ENCODE measurements at regions not wholly inside any gene's neighbourhood (a gene's known extent, or its start where the extent isn't known, plus 50 kb on each side); places are given as distances from the start of the nearest gene placed in this dataset.
A peak's percentile ranks its signal among the peaks of the same experiment; 100 is the strongest.

GRCh38 chr3:159609625-159610024 is 379.0 kb upstream of the IL12A start:
- no peak for DNase-seq (ENCODE audit: low read depth, low spot score)

DNA sequence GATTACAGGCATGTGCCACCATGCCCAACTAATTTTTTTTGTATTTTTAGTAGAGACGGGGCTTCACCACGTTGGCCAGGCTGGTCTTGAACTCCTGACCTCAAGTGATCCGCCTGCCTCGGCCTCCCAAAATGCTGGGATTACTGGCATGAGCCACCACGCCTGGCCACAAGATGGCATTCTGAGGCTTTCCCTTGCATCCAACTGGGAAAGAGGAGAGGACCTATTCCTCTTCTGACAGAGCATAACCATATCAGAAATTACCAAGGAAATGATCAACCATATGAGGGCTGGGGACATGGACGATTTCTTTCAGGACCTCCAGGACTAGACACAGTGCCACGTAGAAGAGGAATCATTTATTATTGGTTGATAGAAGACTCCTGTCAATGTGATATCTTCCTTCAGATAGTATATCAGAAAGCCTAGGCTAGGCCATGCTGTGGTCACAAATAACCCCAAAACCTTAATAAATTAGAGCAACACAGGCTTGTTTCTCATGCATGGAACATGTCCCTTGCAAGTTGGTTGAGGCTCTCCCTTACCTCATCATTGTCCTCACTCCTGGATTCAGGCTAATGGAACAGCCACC is 372.3 kb upstream of the IL12A start:
- DNase-seq (ENCODE audit: low read depth, low spot score) = peak; percentile 48

DNA sequence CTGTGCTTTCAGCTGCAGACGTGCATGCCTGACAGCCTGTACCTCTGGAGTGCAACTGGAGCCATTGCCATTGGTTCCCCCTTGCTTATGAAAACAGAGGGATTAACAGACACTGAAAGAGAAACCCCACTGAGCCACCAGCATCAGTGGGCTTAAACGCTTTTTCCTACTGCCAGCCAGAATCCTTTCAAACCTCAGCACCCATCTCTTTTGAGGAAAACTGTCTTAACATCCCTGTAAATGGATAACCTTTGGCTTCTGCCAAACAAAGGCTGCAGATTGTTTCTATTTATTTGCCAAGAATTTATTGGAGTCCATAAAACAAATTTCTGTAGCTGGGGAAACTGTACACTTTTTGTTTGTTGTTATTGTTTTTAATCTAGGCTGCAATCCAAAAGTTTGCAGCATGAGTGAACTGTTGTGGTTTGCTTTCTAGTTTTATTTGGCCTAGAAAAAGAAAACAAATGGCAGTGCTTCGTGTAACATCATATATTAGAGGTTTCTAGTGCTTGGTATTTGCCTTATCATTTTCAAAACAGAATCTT is 369.2 kb upstream of the IL12A start:
- DNase-seq (ENCODE audit: low read depth, low spot score) = peak; percentile 16

DNA sequence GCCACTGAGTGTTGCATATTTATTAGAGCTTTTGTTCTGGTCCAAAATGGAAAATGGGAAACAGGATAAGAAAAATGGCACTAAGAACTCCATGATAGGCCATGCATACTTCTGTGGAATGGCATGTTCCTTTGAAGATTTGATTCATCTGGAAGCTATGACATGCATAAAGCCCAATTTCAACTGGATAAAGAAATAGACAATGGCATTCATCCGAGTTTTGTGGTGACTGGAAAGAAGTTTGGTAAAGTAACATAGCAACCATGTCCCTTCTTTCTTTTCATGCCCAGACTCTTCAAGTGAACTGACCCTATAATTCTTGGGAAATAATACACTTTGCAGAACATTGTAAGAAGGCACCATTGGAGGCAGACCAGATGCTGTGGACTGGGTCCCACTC is 368.4 kb upstream of the IL12A start:
- no peak for DNase-seq (ENCODE audit: low read depth, low spot score)

- no peak for DNase-seq (ENCODE audit: low read depth, low spot score)
These were observed 367.8 kb upstream of the IL12A start for GRCh38 chr3:159620873-159621272.

- DNase-seq (ENCODE audit: low read depth, low spot score) = no peak
These were observed 364.0 kb upstream of the IL12A start for GRCh38 chr3:159624616-159625015.

GRCh38 chr3:159625594-159625993 is 363.0 kb upstream of the IL12A start:
- DNase-seq (ENCODE audit: low read depth, low spot score) = no peak

GRCh38 chr3:159626598-159626997 is 362.0 kb upstream of the IL12A start:
- no peak for DNase-seq (ENCODE audit: low read depth, low spot score)

DNA sequence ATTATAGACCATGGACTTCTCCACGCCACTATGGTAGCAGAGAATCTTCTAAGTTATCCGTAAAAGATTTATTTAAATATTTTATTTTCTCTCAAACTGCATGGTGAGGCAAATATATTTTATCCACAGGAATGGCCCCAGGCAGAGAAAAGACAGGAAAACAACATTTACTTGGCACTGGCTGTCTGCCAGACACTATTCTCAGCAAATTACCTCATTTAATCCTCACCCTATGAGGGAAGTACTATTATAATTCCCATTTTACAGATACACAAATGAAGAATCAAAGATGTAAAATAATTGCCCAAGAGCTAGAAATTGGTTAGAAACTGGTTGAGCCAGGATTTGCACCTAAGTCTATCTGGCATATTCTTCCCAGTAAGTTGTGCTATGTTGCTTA is 361.4 kb upstream of the IL12A start:
- DNase-seq (ENCODE audit: low read depth, low spot score) = no peak

DNA sequence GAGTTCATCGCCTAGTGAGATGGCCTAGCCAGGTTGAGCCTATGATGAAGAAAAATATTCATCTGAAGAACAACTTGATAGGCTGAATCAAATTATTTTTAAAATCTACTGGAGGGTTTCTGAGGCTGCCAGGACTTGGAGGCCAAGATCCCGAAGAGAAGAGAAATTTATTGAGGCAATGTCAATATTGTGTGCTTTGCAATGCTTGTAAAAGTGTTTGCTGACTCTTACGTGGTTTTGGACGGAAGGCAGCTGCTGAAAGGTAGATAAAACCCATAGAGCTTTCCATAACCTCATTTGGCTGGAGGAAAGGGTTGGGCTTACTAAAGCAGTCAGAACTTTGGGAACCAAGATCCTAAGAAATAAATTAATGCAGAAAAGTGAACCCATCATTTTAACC is 361.0 kb upstream of the IL12A start:
- no peak for DNase-seq (ENCODE audit: low read depth, low spot score)

DNA sequence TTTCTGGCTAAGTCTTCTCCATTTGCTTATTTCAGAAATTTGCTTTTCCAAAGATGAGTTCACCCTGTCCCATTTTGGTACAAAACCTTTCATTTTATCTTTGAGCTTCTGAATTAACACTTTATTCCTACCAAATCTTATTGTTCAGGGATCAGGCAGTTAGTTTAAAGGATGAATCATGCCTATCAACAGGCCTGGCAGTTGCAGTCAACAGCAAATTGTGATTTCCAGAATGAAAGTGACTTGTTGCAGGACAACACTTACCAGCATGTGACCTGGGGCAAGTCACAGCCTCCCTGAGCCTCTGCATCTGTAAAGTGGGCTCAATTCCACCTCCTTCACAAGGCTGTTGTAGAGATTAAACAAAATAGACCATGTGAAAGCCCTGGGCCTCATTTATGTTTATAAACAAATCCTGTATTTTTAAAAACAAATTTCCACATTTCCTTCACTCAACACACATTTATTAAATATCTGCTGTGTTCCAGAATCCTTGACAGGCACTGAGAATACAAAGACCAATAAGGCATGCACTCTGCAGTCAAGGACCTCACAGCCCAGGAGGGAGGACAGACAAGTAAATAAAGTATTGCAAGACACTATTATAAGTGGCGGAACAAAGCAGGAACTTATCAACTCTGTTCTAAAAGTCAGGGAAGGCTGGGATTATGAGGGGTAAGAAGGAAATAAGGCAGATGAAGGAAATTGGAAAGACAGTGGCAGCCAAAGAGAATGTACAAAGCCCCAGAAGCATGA is 359.1 kb upstream of the IL12A start:
- no peak for DNase-seq (ENCODE audit: low read depth, low spot score)

- DNase-seq (ENCODE audit: low read depth, low spot score) = no peak
These were observed 357.4 kb upstream of the IL12A start for GRCh38 chr3:159631226-159631625.

GRCh38 chr3:159632128-159632527 is 356.5 kb upstream of the IL12A start:
- peak; percentile 92 for DNase-seq (ENCODE audit: low read depth, low spot score)

DNA sequence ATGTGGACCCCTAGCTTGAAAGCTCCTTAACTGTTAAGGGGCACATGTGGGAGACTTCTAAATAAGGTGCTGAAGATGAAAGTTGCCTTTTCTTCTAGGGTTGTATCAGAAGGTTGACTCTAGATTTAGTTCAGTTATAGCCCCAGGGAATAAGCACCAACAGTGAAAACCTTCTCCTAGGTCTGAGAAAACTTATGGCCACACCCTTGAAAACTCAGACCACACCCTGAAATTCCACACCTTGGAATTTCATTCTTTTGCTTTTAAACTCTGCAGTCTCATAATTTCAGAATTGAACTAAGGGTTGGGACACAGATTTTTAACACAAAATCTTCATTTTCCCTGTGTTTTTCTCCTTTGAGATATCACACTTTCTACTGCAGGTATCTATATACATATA is 355.8 kb upstream of the IL12A start:
- DNase-seq (ENCODE audit: low read depth, low spot score) = no peak

- no peak for DNase-seq (ENCODE audit: low read depth, low spot score)
These were observed 354.2 kb upstream of the IL12A start for GRCh38 chr3:159634483-159634882.

GRCh38 chr3:159635047-159635641 is 353.5 kb upstream of the IL12A start:
- no peak for DNase-seq (ENCODE audit: low read depth, low spot score)

DNA sequence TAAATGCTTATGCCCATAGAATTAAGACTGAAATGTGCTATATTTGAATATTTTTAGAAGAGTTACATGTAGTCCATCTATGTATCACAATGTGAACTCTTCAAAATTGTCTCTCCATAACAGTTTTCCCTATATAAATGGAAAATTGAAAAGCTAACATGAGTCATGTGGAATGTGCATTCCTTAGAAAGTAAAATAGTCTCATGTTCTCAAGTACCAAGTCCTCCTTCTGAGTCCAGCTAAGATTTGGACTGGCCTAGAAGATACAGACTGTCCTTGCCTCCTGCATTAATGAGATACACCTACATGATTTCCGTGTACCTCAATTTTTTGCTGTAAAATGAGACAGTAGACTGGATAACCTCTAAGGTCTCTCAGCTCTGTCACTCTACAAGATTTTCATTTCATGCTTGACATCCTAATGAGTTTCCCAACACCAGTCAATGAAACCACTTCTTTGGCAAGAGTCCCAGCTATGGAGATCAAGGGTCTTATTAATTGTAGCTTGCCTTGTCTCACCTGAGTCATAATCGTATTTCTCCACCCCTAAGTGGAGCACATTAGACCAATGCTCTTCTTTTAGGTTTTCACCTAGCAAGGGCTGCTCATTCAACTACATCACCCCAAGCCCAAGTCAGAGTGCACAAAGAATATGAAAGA is 350.6 kb upstream of the IL12A start:
- DNase-seq (ENCODE audit: low read depth, low spot score) = no peak

- DNase-seq (ENCODE audit: low read depth, low spot score) = no peak
These were observed 348.4 kb upstream of the IL12A start for GRCh38 chr3:159640225-159640624.

GRCh38 chr3:159643406-159643805 is 345.2 kb upstream of the IL12A start:
- DNase-seq (ENCODE audit: low read depth, low spot score) = no peak

- DNase-seq (ENCODE audit: low read depth, low spot score) = no peak
These were observed 342.8 kb upstream of the IL12A start for GRCh38 chr3:159645874-159646273.

DNA sequence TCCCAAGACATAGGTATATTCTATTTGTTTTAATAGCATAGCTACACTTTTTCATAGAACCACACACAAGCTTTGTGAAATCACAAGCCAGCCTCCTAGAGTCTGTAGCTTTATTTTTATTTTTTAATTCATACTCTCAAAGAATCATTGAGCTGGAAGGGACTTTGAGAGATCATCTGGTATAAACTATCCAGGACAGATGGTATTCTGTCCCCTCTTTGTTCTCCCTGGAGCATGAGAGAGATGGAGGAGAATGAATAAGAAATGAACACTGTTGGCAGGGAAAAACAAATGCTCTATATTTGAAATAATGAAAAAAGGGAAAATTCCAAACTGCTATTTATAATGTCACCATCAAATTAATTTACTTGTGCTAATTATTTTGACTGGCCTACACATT is 338.7 kb upstream of the IL12A start:
- DNase-seq (ENCODE audit: low read depth, low spot score) = no peak

- no peak for DNase-seq (ENCODE audit: low read depth, low spot score)
These were observed 337.9 kb upstream of the IL12A start for GRCh38 chr3:159650726-159651125.
